ENCODE measurements at regions not wholly inside any gene's neighbourhood (a gene's known extent, or its start where the extent isn't known, plus 50 kb on each side); places are given as distances from the start of the nearest gene placed in this dataset.

DNA sequence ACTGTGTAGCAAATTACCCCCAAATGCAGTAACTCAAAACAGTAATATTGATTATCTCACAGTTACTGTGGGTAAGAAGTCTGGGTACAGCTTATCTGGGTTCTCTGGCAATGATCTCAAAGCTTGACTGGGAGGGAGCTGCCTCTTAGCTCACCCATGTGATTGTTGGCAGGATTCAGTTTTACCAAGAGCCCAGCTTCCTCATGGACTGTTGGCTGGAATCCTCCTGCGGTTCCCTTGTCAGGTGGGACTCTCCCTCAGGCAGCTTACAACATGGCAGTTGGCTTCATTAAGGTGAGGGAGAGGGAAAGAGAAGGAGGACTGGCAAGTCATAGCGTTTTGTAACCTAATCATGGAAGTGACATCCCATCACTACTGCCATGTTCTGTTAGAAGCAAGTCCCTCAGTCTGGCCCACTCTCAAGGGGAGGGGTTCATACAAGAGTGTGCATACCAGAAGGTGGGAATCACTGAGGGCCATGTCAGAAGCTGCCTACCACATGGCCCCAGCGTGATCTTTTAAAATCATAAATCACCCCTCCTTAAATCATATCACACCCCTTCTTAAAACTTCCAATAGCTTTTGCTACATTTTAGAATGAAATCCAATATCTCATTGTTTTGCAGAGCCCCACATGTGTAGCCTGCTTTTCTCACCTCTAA, 108.1 kb downstream of the OLFM4 start:
- Histone ChIP-seq H3K4me1 (ENCODE audit: control insufficient read depth, extremely low read depth, insufficient read depth, low read length) (no peaks in the 10 kb centered on the region), H3K79me2 (ENCODE audit: control insufficient read depth, insufficient read depth, low read length) (no peaks in the 10 kb centered on the region), H3K9me3 (ENCODE audit: control insufficient read depth, low read depth, low read length) (no peaks in the 10 kb centered on the region), H4K20me1 (ENCODE audit: control insufficient read depth, extremely low read depth, insufficient read depth, low read length) (no peaks in the 10 kb centered on the region), H3K9ac (ENCODE audit: control insufficient read depth, extremely low read depth, insufficient read depth, low read length) (no peak overlapping the region), H3K9me1 (ENCODE audit: control insufficient read depth, extremely low read depth, insufficient read depth, low read length) (no peaks in the 10 kb centered on the region), H3K4me2 (ENCODE audit: control insufficient read depth, extremely low read depth, insufficient read depth, low read depth, low read length) (no peak overlapping the region), H3K36me3 (ENCODE audit: control insufficient read depth in 2 of 2, extremely low read depth in 1 of 2, insufficient read depth in 2 of 2, low read length in 2 of 2) (no peaks in the 10 kb centered on the region), H3K27ac (ENCODE audit: control insufficient read depth, insufficient read depth, low read length) (no peak overlapping the region), H3K4me3 (ENCODE audit: control insufficient read depth in 2 of 3, extremely low read depth in 1 of 3, insufficient read depth in 2 of 3, low read depth in 1 of 3, low read length in 3 of 3) (no peak overlapping the region), H2AFZ (ENCODE audit: control insufficient read depth, low read length) (no peak overlapping the region), H3K27me3 (ENCODE audit: control insufficient read depth, extremely low read depth, insufficient read depth, low read length) (no peaks in the 10 kb centered on the region)
- dilution Hi-C loops (cut with MboI; ENCODE audit: extremely low pct_ligation_motif_present, low sequenced_read_pairs) = no loop called here
- DNase-seq (ENCODE audit: low read depth, low spot score) (no peak), FAIRE-seq (no peak)
- TF ChIP-seq, protein P1, sequence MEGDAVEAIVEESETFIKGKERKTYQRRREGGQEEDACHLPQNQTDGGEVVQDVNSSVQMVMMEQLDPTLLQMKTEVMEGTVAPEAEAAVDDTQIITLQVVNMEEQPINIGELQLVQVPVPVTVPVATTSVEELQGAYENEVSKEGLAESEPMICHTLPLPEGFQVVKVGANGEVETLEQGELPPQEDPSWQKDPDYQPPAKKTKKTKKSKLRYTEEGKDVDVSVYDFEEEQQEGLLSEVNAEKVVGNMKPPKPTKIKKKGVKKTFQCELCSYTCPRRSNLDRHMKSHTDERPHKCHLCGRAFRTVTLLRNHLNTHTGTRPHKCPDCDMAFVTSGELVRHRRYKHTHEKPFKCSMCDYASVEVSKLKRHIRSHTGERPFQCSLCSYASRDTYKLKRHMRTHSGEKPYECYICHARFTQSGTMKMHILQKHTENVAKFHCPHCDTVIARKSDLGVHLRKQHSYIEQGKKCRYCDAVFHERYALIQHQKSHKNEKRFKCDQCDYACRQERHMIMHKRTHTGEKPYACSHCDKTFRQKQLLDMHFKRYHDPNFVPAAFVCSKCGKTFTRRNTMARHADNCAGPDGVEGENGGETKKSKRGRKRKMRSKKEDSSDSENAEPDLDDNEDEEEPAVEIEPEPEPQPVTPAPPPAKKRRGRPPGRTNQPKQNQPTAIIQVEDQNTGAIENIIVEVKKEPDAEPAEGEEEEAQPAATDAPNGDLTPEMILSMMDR (optimal IDR thresholded peaks at IDR 0.05 in 1 of 3, IDR thresholded peaks at IDR 0.05 in 1 of 3, conservative IDR thresholded peaks at IDR 0.05 in 1 of 3; ENCODE audit: extremely low read depth in 1 of 3, insufficient read depth in 2 of 3, low read length in 3 of 3) = no peak
- TF ChIP-seq EZH2 (IDR thresholded peaks at IDR 0.05; ENCODE audit: low read length) = no peak

DNA sequence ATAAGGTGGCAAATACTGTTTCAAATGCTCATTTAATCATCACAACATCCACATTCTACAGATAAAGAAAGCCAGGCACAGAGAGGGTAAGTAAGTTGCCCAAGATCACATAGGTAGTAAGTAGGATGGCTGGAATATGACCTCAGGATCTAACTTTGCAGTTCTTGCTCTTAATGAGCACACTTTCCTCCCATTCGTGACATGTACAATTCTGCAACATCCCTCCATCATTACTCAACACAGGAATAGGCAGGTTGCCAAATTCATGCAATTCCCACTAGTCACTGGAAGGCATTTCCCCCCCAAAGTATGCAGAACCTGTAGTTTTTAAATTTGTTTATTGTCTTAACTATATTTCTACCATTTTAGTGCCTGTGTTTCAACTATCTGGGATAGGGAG, 109.2 kb downstream of the OLFM4 start:
- Histone ChIP-seq H3K4me3 (ENCODE audit: control insufficient read depth in 2 of 3, extremely low read depth in 1 of 3, insufficient read depth in 2 of 3, low read depth in 1 of 3, low read length in 3 of 3) (no peak overlapping the region), H3K4me1 (ENCODE audit: control insufficient read depth, extremely low read depth, insufficient read depth, low read length) (no peaks in the 10 kb centered on the region), H3K9ac (ENCODE audit: control insufficient read depth, extremely low read depth, insufficient read depth, low read length) (no peak overlapping the region), H4K20me1 (ENCODE audit: control insufficient read depth, extremely low read depth, insufficient read depth, low read length) (no peaks in the 10 kb centered on the region), H3K9me1 (ENCODE audit: control insufficient read depth, extremely low read depth, insufficient read depth, low read length) (no peaks in the 10 kb centered on the region), H3K9me3 (ENCODE audit: control insufficient read depth, low read depth, low read length) (no peaks in the 10 kb centered on the region), H3K79me2 (ENCODE audit: control insufficient read depth, insufficient read depth, low read length) (no peaks in the 10 kb centered on the region), H3K27me3 (ENCODE audit: control insufficient read depth, extremely low read depth, insufficient read depth, low read length) (no peaks in the 10 kb centered on the region), H3K36me3 (ENCODE audit: control insufficient read depth in 2 of 2, extremely low read depth in 1 of 2, insufficient read depth in 2 of 2, low read length in 2 of 2) (no peaks in the 10 kb centered on the region), H2AFZ (ENCODE audit: control insufficient read depth, low read length) (no peak overlapping the region), H3K4me2 (ENCODE audit: control insufficient read depth, extremely low read depth, insufficient read depth, low read depth, low read length) (no peak overlapping the region), H3K27ac (ENCODE audit: control insufficient read depth, insufficient read depth, low read length) (no peak overlapping the region)
- TF ChIP-seq EZH2 (IDR thresholded peaks at IDR 0.05; ENCODE audit: low read length) = no peak
- TF ChIP-seq, protein P1 (optimal IDR thresholded peaks at IDR 0.05 in 1 of 3, IDR thresholded peaks at IDR 0.05 in 1 of 3, conservative IDR thresholded peaks at IDR 0.05 in 1 of 3; ENCODE audit: extremely low read depth in 1 of 3, insufficient read depth in 2 of 3, low read length in 3 of 3) = no peak
- no peak for FAIRE-seq
- no peak for DNase-seq (ENCODE audit: low read depth, low spot score)
- dilution Hi-C loops (cut with MboI; ENCODE audit: extremely low pct_ligation_motif_present, low sequenced_read_pairs) = no loop called here
